GM18499 (cell line): ENCODE measurements at regions not wholly inside any gene's neighbourhood (a gene's known extent, or its start where the extent isn't known, plus 50 kb on each side); places are given as distances from the start of the nearest gene placed in this dataset.

Experiments used
- ATAC-seq: cut with Tn5 transposase; IDR thresholded peaks from one replicate; pipeline ENCODE4 v1.9.1; 2021; ENCODE audit warnings: moderate number of reproducible peaks; ENCODE audit not compliant: insufficient read depth, unreplicated experiment

- ATAC-seq, result no peak
Observed at GRCh38 chr4:114161809-114162208, 182.4 kb upstream of the ARSJ start.

- ATAC-seq, result no peak
Observed at GRCh38 chr4:114163051-114163450, 183.6 kb upstream of the ARSJ start.

- no peak for ATAC-seq
Observed at GRCh38 chr4:114173968-114174367, 194.5 kb upstream of the ARSJ start.

GRCh38 chr4:114177628-114178027 is 198.2 kb upstream of the ARSJ start:
- ATAC-seq, result no peak

- no peak for ATAC-seq
Observed at GRCh38 chr4:114178392-114178791, 198.9 kb upstream of the ARSJ start.

GRCh38 chr4:114180481-114180880 is 201.0 kb upstream of the ARSJ start:
- no peak for ATAC-seq

GRCh38 chr4:114184901-114185300 is 205.5 kb upstream of the ARSJ start:
- no peak for ATAC-seq

- ATAC-seq, result no peak
Observed at GRCh38 chr4:114187592-114187991, 208.1 kb upstream of the ARSJ start.

GRCh38 chr4:114191496-114191895 is 212.0 kb upstream of the ARSJ start:
- no peak for ATAC-seq

GRCh38 chr4:114192854-114193253 is 213.4 kb upstream of the ARSJ start:
- ATAC-seq, result no peak

GRCh38 chr4:114193624-114194399 is 214.4 kb upstream of the ARSJ start:
- ATAC-seq, result no peak

- no peak for ATAC-seq
Observed at GRCh38 chr4:114196606-114197005, 217.2 kb upstream of the ARSJ start.

GRCh38 chr4:114200026-114200425 is 220.6 kb upstream of the ARSJ start:
- no peak for ATAC-seq

GRCh38 chr4:114205261-114205660 is 225.8 kb upstream of the ARSJ start:
- ATAC-seq, result no peak

- no peak for ATAC-seq
Observed at GRCh38 chr4:114208574-114209151, 229.2 kb upstream of the ARSJ start.

- ATAC-seq, result no peak
Observed at GRCh38 chr4:114209584-114209983, 230.1 kb upstream of the ARSJ start.

GRCh38 chr4:114211556-114211955 is 232.1 kb upstream of the ARSJ start:
- ATAC-seq, result no peak

- no peak for ATAC-seq
Observed at GRCh38 chr4:114217150-114217817, 237.8 kb upstream of the ARSJ start.

- no peak for ATAC-seq
Observed at GRCh38 chr4:114223580-114223979, 244.1 kb upstream of the ARSJ start.

- no peak for ATAC-seq
Observed at GRCh38 chr4:114225436-114225835, 246.0 kb upstream of the ARSJ start.

- no peak for ATAC-seq
Observed at GRCh38 chr4:114226179-114226578, 246.7 kb upstream of the ARSJ start.
